ENCODE measurements at regions not wholly inside any gene's neighbourhood (a gene's known extent, or its start where the extent isn't known, plus 50 kb on each side); places are given as distances from the start of the nearest gene placed in this dataset.

DNA sequence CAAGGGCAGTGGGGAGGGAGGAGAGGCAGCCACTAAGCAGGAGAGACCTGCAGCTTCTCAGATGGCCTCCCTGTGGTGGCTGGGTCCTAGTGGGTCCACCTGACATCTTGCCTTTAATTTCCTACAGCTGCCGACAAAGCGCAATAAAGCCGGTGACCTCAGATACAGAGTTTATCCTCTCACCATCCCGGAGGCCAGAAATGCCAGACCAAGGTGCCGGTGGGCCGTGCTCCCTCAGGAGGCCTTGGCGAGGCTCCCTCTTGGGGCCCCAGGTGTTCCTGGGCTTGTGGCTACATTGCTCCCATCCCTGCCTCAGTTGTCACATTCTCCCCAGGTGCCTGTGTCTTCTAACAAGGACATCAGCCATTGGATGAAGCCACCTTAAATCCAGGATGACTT lies 103.0 kb downstream of the ADRA2C start:
- WGBS (ENCODE audit: insufficient coverage, low lambda C conversion rate): no CpG with 5 or more reads among the region's 7 CpGs
- H3K36me3 ChIP-seq (ENCODE audit: control insufficient read depth, insufficient read depth, low read length): no peaks in the 10 kb centered on the region
- no peaks in the 10 kb centered on the region for H3K4me1 ChIP-seq (ENCODE audit: control insufficient read depth, insufficient read depth, low read length)
- H3K27ac ChIP-seq (ENCODE audit: low read length): no peak overlapping the region
- peaks cover 51% of the 10 kb centered on the region for H3K27me3 ChIP-seq (ENCODE audit: control insufficient read depth, insufficient read depth, low read length)
- H3K9me3 ChIP-seq (ENCODE audit: control insufficient read depth, low read depth, low read length): no peaks in the 10 kb centered on the region
- H3K4me3 ChIP-seq (ENCODE audit: low read length): no peak overlapping the region
- DNase-seq: no peak

DNA sequence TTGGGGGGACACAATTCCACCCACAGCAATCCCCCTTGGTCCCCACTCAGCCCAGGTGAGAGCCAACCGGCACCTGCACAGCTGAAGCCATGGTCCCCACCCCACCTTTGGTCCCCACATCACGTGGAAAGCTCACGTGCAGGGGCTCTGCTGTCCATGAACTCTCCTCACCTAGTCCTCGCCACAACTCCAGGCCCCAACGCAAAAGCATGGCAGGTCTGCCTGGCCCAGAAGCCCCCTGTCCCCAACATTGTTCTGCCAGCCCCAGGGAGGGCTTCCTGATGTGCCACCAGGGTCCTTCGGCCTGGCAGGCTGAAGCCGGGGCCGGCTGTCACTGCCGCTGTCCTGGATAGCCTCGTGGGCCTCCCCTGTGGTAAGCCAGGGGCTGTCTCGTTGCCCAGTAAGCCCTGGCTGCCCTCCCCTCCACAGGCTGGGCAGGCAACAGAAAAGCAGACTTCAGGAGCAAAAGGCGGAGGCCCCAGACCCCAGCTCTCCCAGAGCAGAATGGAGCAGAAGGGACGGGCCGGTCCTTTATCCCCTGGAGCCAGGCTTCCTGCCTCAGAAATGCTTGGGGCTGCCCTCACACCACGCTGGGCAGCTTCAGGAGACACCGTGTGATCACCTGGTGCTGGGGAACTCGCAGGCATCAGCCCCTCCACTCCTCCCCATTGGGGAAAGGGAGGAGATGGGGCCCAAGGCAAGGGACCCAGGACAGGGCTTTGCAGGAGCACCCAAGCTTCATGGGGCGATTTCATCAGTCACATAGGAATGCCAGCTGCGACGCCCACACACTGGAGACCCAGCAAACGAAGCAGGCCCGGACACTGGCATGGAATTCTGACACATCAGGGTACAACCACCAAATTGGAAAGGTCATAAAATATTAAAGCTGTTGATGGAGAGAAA lies 103.7 kb downstream of the ADRA2C start:
- DNase-seq: no peak
- Histone ChIP-seq H3K9me3 (ENCODE audit: control insufficient read depth, low read depth, low read length) (no peaks in the 10 kb centered on the region), H3K27me3 (ENCODE audit: control insufficient read depth, insufficient read depth, low read length) (peaks cover 57% of the 10 kb centered on the region), H3K36me3 (ENCODE audit: control insufficient read depth, insufficient read depth, low read length) (no peaks in the 10 kb centered on the region), H3K27ac (ENCODE audit: low read length) (no peak overlapping the region), H3K4me3 (ENCODE audit: low read length) (no peak overlapping the region), H3K4me1 (ENCODE audit: control insufficient read depth, insufficient read depth, low read length) (no peaks in the 10 kb centered on the region)
- no CpG with 5 or more reads among the region's 22 CpGs for WGBS (ENCODE audit: insufficient coverage, low lambda C conversion rate)

DNA sequence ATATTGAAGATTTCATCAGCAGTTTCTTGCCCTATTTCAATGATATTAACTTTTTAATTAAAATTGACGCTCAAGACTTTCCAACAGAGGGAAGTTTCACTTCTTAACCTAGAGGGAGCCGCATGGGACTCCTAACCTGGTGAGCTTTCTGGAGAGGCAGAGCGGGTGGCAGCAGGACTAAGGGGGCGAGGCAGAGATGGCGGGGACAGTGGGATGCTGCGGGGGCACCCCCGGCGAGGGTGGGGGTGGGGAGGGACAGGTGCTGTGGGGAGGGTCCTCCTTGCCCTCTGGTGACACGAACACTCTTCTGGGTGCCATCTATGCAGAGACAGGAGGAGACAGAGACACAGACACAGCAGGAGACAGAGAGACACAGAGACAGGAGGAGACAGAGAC lies 104.4 kb downstream of the ADRA2C start:
- WGBS (ENCODE audit: insufficient coverage, low lambda C conversion rate): no CpG with 5 or more reads among the region's 9 CpGs
- H3K4me1 ChIP-seq (ENCODE audit: control insufficient read depth, insufficient read depth, low read length): no peaks in the 10 kb centered on the region
- H3K9me3 ChIP-seq (ENCODE audit: control insufficient read depth, low read depth, low read length): no peaks in the 10 kb centered on the region
- peaks cover 62% of the 10 kb centered on the region for H3K27me3 ChIP-seq (ENCODE audit: control insufficient read depth, insufficient read depth, low read length)
- no peak overlapping the region for H3K27ac ChIP-seq (ENCODE audit: low read length)
- no peak overlapping the region for H3K4me3 ChIP-seq (ENCODE audit: low read length)
- H3K36me3 ChIP-seq (ENCODE audit: control insufficient read depth, insufficient read depth, low read length): no peaks in the 10 kb centered on the region
- no peak for DNase-seq

DNA sequence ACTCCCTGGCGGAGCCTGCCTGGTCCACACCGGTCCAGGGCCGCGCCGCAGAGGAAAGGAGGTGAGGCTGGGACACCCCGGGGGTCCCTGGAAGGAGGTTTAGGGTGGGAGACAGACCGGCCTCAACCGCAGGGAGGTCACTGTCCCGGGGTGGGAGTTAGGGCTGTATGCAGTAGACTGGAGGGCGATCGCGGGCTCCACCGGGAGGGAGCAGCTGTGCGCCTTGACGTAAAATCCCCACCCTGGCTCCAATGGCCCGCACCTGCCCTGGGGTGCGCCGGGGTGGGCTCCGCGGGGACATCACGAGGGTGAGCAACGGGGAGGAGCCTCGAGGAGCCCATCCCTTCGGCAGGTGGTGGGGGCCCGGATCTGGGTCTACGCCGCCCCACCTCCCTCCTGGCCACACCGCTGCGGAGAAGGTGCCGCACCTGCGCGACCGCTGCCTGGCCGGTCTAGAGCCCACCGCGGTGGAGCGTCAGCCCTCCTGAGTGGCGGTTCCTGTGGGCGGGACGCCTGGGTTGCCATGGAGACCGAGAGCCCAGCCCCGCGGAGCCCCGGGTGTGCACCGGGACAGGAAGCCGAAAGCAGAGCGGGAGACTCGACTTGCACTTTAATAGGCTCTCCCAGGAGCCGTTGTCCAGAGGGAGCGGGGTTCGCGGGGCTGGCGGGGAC lies 105.1 kb downstream of the ADRA2C start:
- no peaks in the 10 kb centered on the region for H3K4me1 ChIP-seq (ENCODE audit: control insufficient read depth, insufficient read depth, low read length)
- H3K36me3 ChIP-seq (ENCODE audit: control insufficient read depth, insufficient read depth, low read length): no peaks in the 10 kb centered on the region
- DNase-seq: peak in 1 of 2 donors; percentile 15
- H3K9me3 ChIP-seq (ENCODE audit: control insufficient read depth, low read depth, low read length): no peaks in the 10 kb centered on the region
- H3K27me3 ChIP-seq (ENCODE audit: control insufficient read depth, insufficient read depth, low read length): peaks cover 68% of the 10 kb centered on the region
- no peak overlapping the region for H3K27ac ChIP-seq (ENCODE audit: low read length)
- H3K4me3 ChIP-seq (ENCODE audit: low read length): no peak overlapping the region
- no CpG with 5 or more reads among the region's 53 CpGs for WGBS (ENCODE audit: insufficient coverage, low lambda C conversion rate)

DNA sequence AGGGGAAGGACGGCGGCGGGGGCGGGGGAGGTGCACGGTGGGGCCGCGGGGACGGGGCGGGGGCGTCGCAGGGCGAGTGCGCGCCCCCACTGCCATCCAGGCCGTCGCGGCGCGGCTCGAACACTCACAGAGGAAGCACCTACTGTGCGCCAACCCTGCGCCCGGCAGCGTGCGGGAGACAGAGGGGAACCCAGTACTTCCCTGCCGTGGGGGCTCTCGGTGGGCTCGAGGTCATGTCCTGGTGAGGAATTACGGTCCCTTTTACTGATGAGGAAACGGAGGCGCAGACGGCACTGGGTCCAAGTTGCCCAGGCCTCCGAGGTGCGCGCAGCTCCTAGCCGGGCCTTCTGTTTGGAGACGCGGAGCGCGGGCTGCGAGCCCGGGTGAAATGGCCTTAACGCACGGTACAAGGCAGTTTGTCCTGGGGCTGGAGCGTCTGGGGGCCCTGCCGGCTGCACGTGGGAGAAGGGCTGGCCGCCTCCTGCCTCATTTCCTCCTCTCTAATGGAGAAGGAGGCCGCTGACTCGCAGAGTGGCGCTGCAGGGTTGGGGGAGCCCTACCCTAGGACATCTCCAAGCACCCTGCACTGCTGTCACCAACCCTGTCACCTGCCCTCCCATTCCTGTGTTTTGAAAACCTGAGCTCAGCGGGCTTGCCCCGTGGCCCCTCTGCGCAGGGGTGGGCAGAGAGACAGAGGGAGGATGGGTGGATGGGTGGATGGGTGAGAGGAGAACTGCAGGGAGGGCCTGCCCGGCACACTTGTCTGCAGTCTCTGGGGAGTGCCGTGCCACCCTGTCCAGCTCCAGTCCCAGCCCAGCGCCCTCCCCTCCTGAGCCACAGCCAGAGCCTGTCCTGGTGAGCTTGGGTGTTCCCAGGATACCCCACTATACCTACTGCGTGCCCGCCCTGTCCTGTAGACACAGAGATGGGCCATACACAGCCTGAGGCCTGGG lies 106.0 kb downstream of the ADRA2C start:
- H3K4me3 ChIP-seq (ENCODE audit: low read length): no peak overlapping the region
- H3K4me1 ChIP-seq (ENCODE audit: control insufficient read depth, insufficient read depth, low read length): no peaks in the 10 kb centered on the region
- H3K9me3 ChIP-seq (ENCODE audit: control insufficient read depth, low read depth, low read length): no peaks in the 10 kb centered on the region
- no CpG with 5 or more reads among the region's 59 CpGs for WGBS (ENCODE audit: insufficient coverage, low lambda C conversion rate)
- DNase-seq: no peak
- H3K27me3 ChIP-seq (ENCODE audit: control insufficient read depth, insufficient read depth, low read length): peaks cover 75% of the 10 kb centered on the region
- no peak overlapping the region for H3K27ac ChIP-seq (ENCODE audit: low read length)
- H3K36me3 ChIP-seq (ENCODE audit: control insufficient read depth, insufficient read depth, low read length): no peaks in the 10 kb centered on the region

DNA sequence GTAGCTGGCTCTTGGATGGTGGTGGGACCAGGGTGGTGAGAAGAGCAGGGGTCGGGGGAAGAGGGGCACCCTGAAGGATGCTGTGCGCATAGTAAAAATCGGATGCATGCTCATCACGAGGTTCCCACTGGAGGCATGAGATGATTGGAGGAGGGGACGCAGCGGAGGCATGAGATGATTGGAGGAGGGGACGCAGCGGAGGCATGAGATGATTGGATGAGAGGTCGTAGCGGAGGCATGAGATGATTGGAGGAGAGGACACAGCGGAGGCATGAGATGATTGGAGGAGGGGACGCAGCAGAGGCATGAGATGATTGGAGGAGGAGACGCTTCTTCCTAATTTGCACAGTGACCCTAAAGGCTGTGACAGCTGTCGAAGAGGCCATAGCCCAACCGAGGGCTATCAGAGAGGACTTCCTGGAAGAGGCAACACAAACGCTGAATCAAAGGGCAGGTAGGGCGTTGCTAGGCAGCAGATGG lies 106.7 kb downstream of the ADRA2C start:
- H3K27ac ChIP-seq (ENCODE audit: low read length): no peak overlapping the region
- no peak for DNase-seq
- 80% methylated on average over 2 of the region's 17 CpGs for WGBS (ENCODE audit: insufficient coverage, low lambda C conversion rate)
- H3K27me3 ChIP-seq (ENCODE audit: control insufficient read depth, insufficient read depth, low read length): peaks cover 80% of the 10 kb centered on the region
- no peaks in the 10 kb centered on the region for H3K36me3 ChIP-seq (ENCODE audit: control insufficient read depth, insufficient read depth, low read length)
- H3K4me3 ChIP-seq (ENCODE audit: low read length): no peak overlapping the region
- H3K9me3 ChIP-seq (ENCODE audit: control insufficient read depth, low read depth, low read length): no peaks in the 10 kb centered on the region
- no peaks in the 10 kb centered on the region for H3K4me1 ChIP-seq (ENCODE audit: control insufficient read depth, insufficient read depth, low read length)

DNA sequence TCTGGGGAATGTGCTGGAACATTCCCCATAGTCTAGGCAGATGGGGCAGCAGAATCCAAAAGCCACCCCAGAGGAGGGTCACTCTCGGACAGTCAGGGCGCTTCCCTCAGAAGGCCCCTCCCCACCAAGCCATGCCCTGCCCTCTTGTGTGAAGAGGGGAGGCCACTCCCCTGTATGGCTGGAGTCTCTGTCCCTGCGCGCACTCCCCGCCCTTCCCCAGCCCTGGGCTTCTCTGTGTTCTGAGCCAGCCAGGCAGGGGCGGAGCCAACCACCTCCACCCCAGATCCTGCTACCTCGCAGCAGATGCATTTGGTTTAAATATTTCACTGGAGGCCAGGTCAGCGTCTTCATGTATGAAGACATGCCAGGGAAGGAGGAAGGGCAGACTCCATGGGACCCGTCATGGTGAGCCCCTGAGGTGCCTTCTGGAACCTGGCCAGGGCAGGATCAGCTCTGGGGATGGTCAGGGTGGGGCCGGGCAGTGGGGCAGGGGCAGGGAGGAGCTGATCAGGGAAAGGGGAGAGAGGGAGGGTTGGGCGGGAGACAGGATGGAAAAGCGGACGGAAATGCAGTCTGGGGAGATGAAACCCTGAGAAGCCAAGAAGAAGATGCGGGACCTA lies 107.3 kb downstream of the ADRA2C start:
- no peaks in the 10 kb centered on the region for H3K9me3 ChIP-seq (ENCODE audit: control insufficient read depth, low read depth, low read length)
- no peaks in the 10 kb centered on the region for H3K36me3 ChIP-seq (ENCODE audit: control insufficient read depth, insufficient read depth, low read length)
- no peaks in the 10 kb centered on the region for H3K4me1 ChIP-seq (ENCODE audit: control insufficient read depth, insufficient read depth, low read length)
- no peak overlapping the region for H3K27ac ChIP-seq (ENCODE audit: low read length)
- H3K27me3 ChIP-seq (ENCODE audit: control insufficient read depth, insufficient read depth, low read length): peaks cover 81% of the 10 kb centered on the region
- DNase-seq: no peak
- 59% methylated on average over 3 of the region's 14 CpGs for WGBS (ENCODE audit: insufficient coverage, low lambda C conversion rate)
- no peak overlapping the region for H3K4me3 ChIP-seq (ENCODE audit: low read length)

DNA sequence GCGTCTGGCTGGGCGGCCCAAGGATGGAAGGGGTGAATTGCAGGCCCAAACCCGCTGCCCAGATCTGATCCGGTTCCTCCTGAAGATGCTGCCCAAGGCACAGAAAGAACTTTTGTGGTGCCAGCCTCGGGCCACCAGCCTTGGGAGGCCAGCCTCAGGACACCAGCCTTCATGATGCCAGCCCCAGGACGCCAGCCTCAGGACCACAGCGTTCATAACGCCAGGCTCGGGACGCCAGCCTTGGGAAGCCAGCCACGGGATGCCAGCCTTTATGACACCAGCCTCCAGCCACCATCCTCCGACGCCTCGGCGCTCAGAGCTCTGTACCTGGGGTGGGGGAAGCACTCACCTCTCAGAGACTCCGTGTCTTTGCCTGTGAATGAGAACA lies 107.8 kb downstream of the ADRA2C start:
- WGBS (ENCODE audit: insufficient coverage, low lambda C conversion rate): no CpG with 5 or more reads among the region's 16 CpGs
- peaks cover 86% of the 10 kb centered on the region for H3K27me3 ChIP-seq (ENCODE audit: control insufficient read depth, insufficient read depth, low read length)
- no peaks in the 10 kb centered on the region for H3K36me3 ChIP-seq (ENCODE audit: control insufficient read depth, insufficient read depth, low read length)
- DNase-seq: no peak
- no peak overlapping the region for H3K4me3 ChIP-seq (ENCODE audit: low read length)
- no peak overlapping the region for H3K27ac ChIP-seq (ENCODE audit: low read length)
- no peaks in the 10 kb centered on the region for H3K9me3 ChIP-seq (ENCODE audit: control insufficient read depth, low read depth, low read length)
- H3K4me1 ChIP-seq (ENCODE audit: control insufficient read depth, insufficient read depth, low read length): no peaks in the 10 kb centered on the region

DNA sequence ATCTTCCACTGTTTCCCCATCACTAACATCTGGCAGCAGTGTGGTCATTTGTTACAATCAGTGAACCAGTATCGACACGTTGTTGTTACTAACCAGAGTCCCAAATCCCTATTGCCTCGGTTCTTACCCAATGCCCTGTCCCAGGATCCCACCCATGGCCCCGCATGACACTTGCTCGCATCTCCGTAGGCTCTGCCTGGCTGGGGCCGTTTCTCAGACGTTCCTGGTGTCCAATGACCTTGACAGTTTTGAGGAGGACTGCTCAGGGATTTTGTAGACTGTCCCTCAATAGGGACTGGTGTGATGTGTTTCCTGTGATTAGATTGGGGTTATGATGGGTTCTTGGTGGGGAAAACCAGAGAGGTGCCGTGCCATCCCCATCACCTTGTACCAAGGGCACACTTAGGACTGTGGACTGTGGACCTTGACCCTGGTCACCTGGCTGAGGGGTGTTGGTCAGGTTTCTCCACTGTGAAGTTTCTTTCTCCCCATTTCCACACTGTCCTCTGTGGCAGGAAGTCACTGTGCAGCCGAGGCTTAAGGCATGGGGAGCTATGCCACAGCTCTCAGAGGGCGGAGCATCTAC lies 108.4 kb downstream of the ADRA2C start:
- H3K9me3 ChIP-seq (ENCODE audit: control insufficient read depth, low read depth, low read length): no peaks in the 10 kb centered on the region
- peaks cover 90% of the 10 kb centered on the region for H3K27me3 ChIP-seq (ENCODE audit: control insufficient read depth, insufficient read depth, low read length)
- whole genome bisulfite sequencing (ENCODE audit: insufficient coverage, low lambda C conversion rate): no CpG with 5 or more reads among the region's 11 CpGs

More for the DNA sequence above, 108.4 kb downstream of the ADRA2C start:
- Histone ChIP-seq H3K4me3 (ENCODE audit: low read length) (no peak overlapping the region), H3K36me3 (ENCODE audit: control insufficient read depth, insufficient read depth, low read length) (no peaks in the 10 kb centered on the region), H3K27ac (ENCODE audit: low read length) (no peak overlapping the region), H3K4me1 (ENCODE audit: control insufficient read depth, insufficient read depth, low read length) (no peaks in the 10 kb centered on the region)
- DNase-seq: no peak

Data from large intestine (tissue), 3 donors.